Panc1 (cell line): ENCODE measurements at regions not wholly inside any gene's neighbourhood (a gene's known extent, or its start where the extent isn't known, plus 50 kb on each side); places are given as distances from the start of the nearest gene placed in this dataset.

Experiments
- CTCF ChIP-seq: fragments of 450-650 bp; IDR thresholded peaks from 2 replicates; pipeline ENCODE4 v1.5.1; 2017; ENCODE audit warnings: mild to moderate bottlenecking
- POLR2AphosphoS5 ChIP-seq: IDR thresholded peaks from 2 replicates; pipeline ENCODE4 v1.6.1; 2012; ENCODE audit warnings: mild to moderate bottlenecking, low read depth, low read length, moderate library complexity
- REST ChIP-seq, 2 experiments: IDR thresholded peaks; 2 replicates each; pipeline ENCODE4 v1.6.1; 2011 to 2012; ENCODE audit warnings: low read depth in 2 of 2, control low read depth in 1 of 2, low read length in 1 of 2, mild to moderate bottlenecking in 1 of 2, moderate library complexity in 1 of 2; ENCODE audit not compliant: insufficient read depth in 1 of 2

DNA sequence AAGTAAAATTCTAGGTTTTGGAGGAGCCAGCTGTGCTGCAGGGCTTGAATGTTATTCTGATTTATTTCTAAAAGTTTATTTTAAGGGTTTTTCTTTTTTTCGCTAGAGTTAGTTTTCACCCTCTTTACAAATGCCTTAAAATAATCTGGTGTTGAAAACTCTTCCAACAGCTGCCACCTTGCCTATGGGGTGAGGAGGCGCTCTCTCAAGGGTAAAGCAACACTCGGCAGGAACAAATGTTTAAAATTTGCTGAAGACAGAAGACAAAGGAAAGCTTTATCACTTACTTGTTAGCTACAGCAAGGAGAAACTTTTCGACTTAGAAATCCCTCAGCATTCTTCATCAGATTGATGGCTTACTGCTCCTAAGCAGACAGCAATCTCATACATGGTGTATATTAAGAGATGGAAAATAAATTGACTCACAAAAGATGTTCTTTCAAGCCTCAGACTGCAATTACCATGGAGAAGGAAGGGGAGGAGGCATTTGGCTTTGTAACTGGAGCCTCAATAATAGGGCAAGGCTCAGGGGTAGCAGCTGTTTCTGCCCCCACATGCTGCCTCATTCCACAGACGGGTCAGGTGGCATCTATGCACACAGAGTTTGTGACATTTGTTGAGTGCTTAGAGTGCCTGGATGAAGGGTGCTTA, 79.8 kb upstream of the RALGPS2 start:
- TF ChIP-seq CTCF (no peak), REST (IDR thresholded peaks at IDR 0.05; ENCODE audit: insufficient read depth in 1 of 2, low read depth in 2 of 2, low read length in 1 of 2) (no peak), POLR2AphosphoS5 (no peak)
